Endothelial cell of umbilical vein (primary cell): ENCODE measurements at regions not wholly inside any gene's neighbourhood (a gene's known extent, or its start where the extent isn't known, plus 50 kb on each side); places are given as distances from the start of the nearest gene placed in this dataset.

Experiments used
- CTCF ChIP-seq, 2 donors: IDR thresholded peaks; 1 replicate in 1 of 2; 2 replicates in 1 of 2; pipeline ENCODE4 v1.5.1; 2011; ENCODE audit warnings: low read length in 2 of 2, mild to moderate bottlenecking in 2 of 2, moderate library complexity in 2 of 2, control low read depth in 1 of 2, inconsistent platforms in 1 of 2, low read depth in 1 of 2; ENCODE audit not compliant: insufficient read depth in 1 of 2; ENCODE audit errors: extremely low read depth in 1 of 2
- EZH2 ChIP-seq: IDR thresholded peaks from 2 replicates; pipeline ENCODE4 v1.6.1; 2012; ENCODE audit warnings: borderline replicate concordance, low read depth, mild to moderate bottlenecking, moderate library complexity, low read length, inconsistent platforms; ENCODE audit not compliant: severe bottlenecking
- POLR2A ChIP-seq: IDR thresholded peaks from 2 replicates; pipeline ENCODE4 v1.6.1; 2012; ENCODE audit warnings: low read depth, mild to moderate bottlenecking, control low read depth, low read length

- TF ChIP-seq CTCF (IDR thresholded peaks at IDR 0.05; ENCODE audit: extremely low read depth in 1 of 2, insufficient read depth in 1 of 2, low read depth in 1 of 2, low read length in 2 of 2) = no peak
- no peak for TF ChIP-seq EZH2
- TF ChIP-seq POLR2A = no peak
Measured at GRCh38 chr12:28905220-28905955, 243.7 kb upstream of the FAR2 start.
